ENCODE measurements at regions not wholly inside any gene's neighbourhood (a gene's known extent, or its start where the extent isn't known, plus 50 kb on each side); places are given as distances from the start of the nearest gene placed in this dataset.

GRCh38 chr6:151730496-151730870 lies 77.0 kb upstream of the ESR1 start:
- Mint-ChIP-seq H3K27me3 (no peaks in the 10 kb centered on the region), H3K4me1 (peaks cover 0 to 6% (median 1%) of the 10 kb centered on the region in 4 donors), H3K4me3 (no peak overlapping the region), H3K27ac (no peak overlapping the region), H3K9me3 (peaks cover 0 to 17% (median 2%) of the 10 kb centered on the region in 8 donors), H3K36me3 (peaks cover 3 to 9% of the 10 kb centered on the region in 2 donors)
- Histone ChIP-seq H3K4me1 (ENCODE audit: insufficient read depth, low read length) (no peaks in the 10 kb centered on the region), H3K4me3 (ENCODE audit: low read length in 2 of 2) (no peak overlapping the region), H3K27ac (ENCODE audit: low read depth, low read length) (no peak overlapping the region), H3K27me3 (ENCODE audit: insufficient read depth, low read length) (no peaks in the 10 kb centered on the region), H3K9me3 (ENCODE audit: control insufficient read depth in 1 of 2, low read length in 2 of 2) (no peaks in the 10 kb centered on the region), H3K36me3 (ENCODE audit: insufficient read depth, low read length) (no peaks in the 10 kb centered on the region)
- ChIA-PET POLR2A (ENCODE audit: partially characterized antibody) (no interaction called here), CTCF (ENCODE audit: partially characterized antibody) (interaction anchor here (1.1 kb wide), 1 partner anchor 40 kb away, joined by 3 read pairs; no protein-coding TSS in a partner anchor)
- intact Hi-C loops (cut with micrococcal nuclease) = no loop called here
- no peak for DNase-seq

- H3K4me1 ChIP-seq (ENCODE audit: insufficient read depth, low read length) = no peaks in the 10 kb centered on the region
- H3K4me1 Mint-ChIP-seq = peaks cover 0 to 6% (median 0%) of the 10 kb centered on the region in 4 donors
- ChIA-PET CTCF (ENCODE audit: partially characterized antibody) (no interaction called here), POLR2A (ENCODE audit: partially characterized antibody) (no interaction called here)
- intact Hi-C loops (cut with micrococcal nuclease) = no loop called here
- H3K27ac ChIP-seq (ENCODE audit: low read depth, low read length) = no peak overlapping the region
- H3K27ac Mint-ChIP-seq = peak overlapping the region in 1 of 7 donors; percentile 47
- no peaks in the 10 kb centered on the region for H3K9me3 ChIP-seq (ENCODE audit: control insufficient read depth in 1 of 2, low read length in 2 of 2)
- H3K4me3 Mint-ChIP-seq = no peak overlapping the region
- no peak overlapping the region for H3K4me3 ChIP-seq (ENCODE audit: low read length in 2 of 2)
- no peaks in the 10 kb centered on the region for H3K27me3 ChIP-seq (ENCODE audit: insufficient read depth, low read length)
- no peaks in the 10 kb centered on the region for H3K36me3 ChIP-seq (ENCODE audit: insufficient read depth, low read length)
- H3K36me3 Mint-ChIP-seq = peaks cover 3 to 6% of the 10 kb centered on the region in 2 donors
- peaks cover 0 to 17% (median 2%) of the 10 kb centered on the region in 8 donors for H3K9me3 Mint-ChIP-seq
- no peak for DNase-seq
- no peaks in the 10 kb centered on the region for H3K27me3 Mint-ChIP-seq
Observed at GRCh38 chr6:151731313-151731712, 76.2 kb upstream of the ESR1 start.

GRCh38 chr6:151733680-151734320 lies 73.7 kb upstream of the ESR1 start:
- ChIA-PET CTCF (ENCODE audit: partially characterized antibody) (interaction anchor here (1.7 kb wide), 1 partner anchor 43 kb away, joined by 4 read pairs; no protein-coding TSS in a partner anchor), POLR2A (ENCODE audit: partially characterized antibody) (no interaction called here)
- Histone ChIP-seq H3K27ac (ENCODE audit: low read depth, low read length) (no peak overlapping the region), H3K27me3 (ENCODE audit: insufficient read depth, low read length) (no peaks in the 10 kb centered on the region), H3K9me3 (ENCODE audit: control insufficient read depth in 1 of 2, low read length in 2 of 2) (no peaks in the 10 kb centered on the region), H3K4me3 (ENCODE audit: low read length in 2 of 2) (no peak overlapping the region), H3K4me1 (ENCODE audit: insufficient read depth, low read length) (no peaks in the 10 kb centered on the region), H3K36me3 (ENCODE audit: insufficient read depth, low read length) (no peaks in the 10 kb centered on the region)
- Mint-ChIP-seq H3K36me3 (peaks cover 2 to 3% of the 10 kb centered on the region in 2 donors), H3K9me3 (peaks cover 0 to 17% (median 2%) of the 10 kb centered on the region in 8 donors), H3K4me1 (peaks cover 0 to 6% (median 0%) of the 10 kb centered on the region in 4 donors), H3K4me3 (no peak overlapping the region), H3K27me3 (no peaks in the 10 kb centered on the region), H3K27ac (no peak overlapping the region)
- DNase-seq = no peak
- intact Hi-C loops (cut with micrococcal nuclease) = no loop called here

- H3K36me3 ChIP-seq (ENCODE audit: insufficient read depth, low read length) = no peaks in the 10 kb centered on the region
- Mint-ChIP-seq H3K4me3 (no peak overlapping the region), H3K36me3 (peaks cover 0 to 3% of the 10 kb centered on the region in 2 donors), H3K4me1 (no peaks in the 10 kb centered on the region), H3K27ac (no peak overlapping the region), H3K9me3 (no peaks in the 10 kb centered on the region), H3K27me3 (peaks cover 0 to 1% of the 10 kb centered on the region in 2 donors)
- H3K4me3 ChIP-seq (ENCODE audit: low read length in 2 of 2) = no peak overlapping the region
- intact Hi-C loops (cut with micrococcal nuclease) = no loop called here
- H3K4me1 ChIP-seq (ENCODE audit: insufficient read depth, low read length) = no peaks in the 10 kb centered on the region
- DNase-seq = no peak
- H3K27ac ChIP-seq (ENCODE audit: low read depth, low read length) = no peak overlapping the region
- no peaks in the 10 kb centered on the region for H3K9me3 ChIP-seq (ENCODE audit: control insufficient read depth in 1 of 2, low read length in 2 of 2)
- ChIA-PET POLR2A (ENCODE audit: partially characterized antibody) (no interaction called here), CTCF (ENCODE audit: partially characterized antibody) (interaction anchor here (0.7 kb wide), 1 partner anchor 10 kb away, joined by 3 read pairs; no protein-coding TSS in a partner anchor)
- H3K27me3 ChIP-seq (ENCODE audit: insufficient read depth, low read length) = no peaks in the 10 kb centered on the region
Observed at GRCh38 chr6:151738267-151738666, 69.2 kb upstream of the ESR1 start.

GRCh38 chr6:151738960-151739359 lies 68.5 kb upstream of the ESR1 start:
- ChIA-PET POLR2A (ENCODE audit: partially characterized antibody) (no interaction called here), CTCF (ENCODE audit: partially characterized antibody) (interaction anchor here (0.7 kb wide), 1 partner anchor 9 kb away, joined by 3 read pairs; no protein-coding TSS in a partner anchor)
- Histone ChIP-seq H3K4me3 (ENCODE audit: low read length in 2 of 2) (no peak overlapping the region), H3K9me3 (ENCODE audit: control insufficient read depth in 1 of 2, low read length in 2 of 2) (no peaks in the 10 kb centered on the region), H3K36me3 (ENCODE audit: insufficient read depth, low read length) (no peaks in the 10 kb centered on the region), H3K4me1 (ENCODE audit: insufficient read depth, low read length) (no peaks in the 10 kb centered on the region), H3K27ac (ENCODE audit: low read depth, low read length) (no peak overlapping the region), H3K27me3 (ENCODE audit: insufficient read depth, low read length) (no peaks in the 10 kb centered on the region)
- Mint-ChIP-seq H3K4me1 (no peaks in the 10 kb centered on the region), H3K4me3 (no peak overlapping the region), H3K27ac (no peak overlapping the region), H3K9me3 (no peaks in the 10 kb centered on the region), H3K27me3 (peaks cover 0 to 1% of the 10 kb centered on the region in 2 donors), H3K36me3 (peaks cover 0 to 3% of the 10 kb centered on the region in 2 donors)
- no peak for DNase-seq
- intact Hi-C loops (cut with micrococcal nuclease) = no loop called here

GRCh38 chr6:151740820-151741219 lies 66.7 kb upstream of the ESR1 start:
- H3K27ac Mint-ChIP-seq = no peak overlapping the region
- H3K4me3 ChIP-seq (ENCODE audit: low read length in 2 of 2) = no peak overlapping the region
- no peak overlapping the region for H3K4me3 Mint-ChIP-seq
- no peaks in the 10 kb centered on the region for H3K36me3 ChIP-seq (ENCODE audit: insufficient read depth, low read length)
- POLR2A ChIA-PET (ENCODE audit: partially characterized antibody) = no interaction called here
- peaks cover 0 to 2% (median 0%) of the 10 kb centered on the region in 8 donors for H3K9me3 Mint-ChIP-seq
- no peak overlapping the region for H3K27ac ChIP-seq (ENCODE audit: low read depth, low read length)
- H3K36me3 Mint-ChIP-seq = peaks cover 0 to 12% of the 10 kb centered on the region in 2 donors
- peaks cover 0 to 1% of the 10 kb centered on the region in 2 donors for H3K27me3 Mint-ChIP-seq
- no peak for DNase-seq
- no peaks in the 10 kb centered on the region for H3K4me1 Mint-ChIP-seq
- H3K4me1 ChIP-seq (ENCODE audit: insufficient read depth, low read length) = no peaks in the 10 kb centered on the region
- CTCF ChIA-PET (ENCODE audit: partially characterized antibody) = interaction anchor here (1.0 to 1.2 kb wide), 2 partner anchors 36 to 50 kb away, joined by 3 read pairs; no protein-coding TSS in a partner anchor
- no peaks in the 10 kb centered on the region for H3K9me3 ChIP-seq (ENCODE audit: control insufficient read depth in 1 of 2, low read length in 2 of 2)
- H3K27me3 ChIP-seq (ENCODE audit: insufficient read depth, low read length) = no peaks in the 10 kb centered on the region
- intact Hi-C loops (cut with micrococcal nuclease) = no loop called here

GRCh38 chr6:151747896-151748295 lies 59.6 kb upstream of the ESR1 start:
- Mint-ChIP-seq H3K27ac (no peak overlapping the region), H3K9me3 (peaks cover 0 to 4% (median 0%) of the 10 kb centered on the region in 8 donors), H3K27me3 (no peaks in the 10 kb centered on the region), H3K4me3 (no peak overlapping the region), H3K36me3 (peaks cover 0 to 11% of the 10 kb centered on the region in 2 donors), H3K4me1 (no peaks in the 10 kb centered on the region)
- Histone ChIP-seq H3K4me3 (ENCODE audit: low read length in 2 of 2) (no peak overlapping the region), H3K27ac (ENCODE audit: low read depth, low read length) (no peak overlapping the region), H3K36me3 (ENCODE audit: insufficient read depth, low read length) (no peaks in the 10 kb centered on the region), H3K4me1 (ENCODE audit: insufficient read depth, low read length) (no peaks in the 10 kb centered on the region), H3K9me3 (ENCODE audit: control insufficient read depth in 1 of 2, low read length in 2 of 2) (no peaks in the 10 kb centered on the region), H3K27me3 (ENCODE audit: insufficient read depth, low read length) (no peaks in the 10 kb centered on the region)
- POLR2A ChIA-PET (ENCODE audit: partially characterized antibody) = no interaction called here
- no peak for DNase-seq
- intact Hi-C loops (cut with micrococcal nuclease) = no loop called here
- CTCF ChIA-PET (ENCODE audit: partially characterized antibody) = interaction anchor here (0.9 kb wide), 1 partner anchor 9 kb away, joined by 3 read pairs; no protein-coding TSS in a partner anchor
